Hepatocyte (in vitro differentiated cells): ENCODE measurements at regions not wholly inside any gene's neighbourhood (a gene's known extent, or its start where the extent isn't known, plus 50 kb on each side); places are given as distances from the start of the nearest gene placed in this dataset.

ENCODE experiments used
- CTCF ChIP-seq: fragments of 200-600 bp; sonication (generic); IDR thresholded peaks from 2 replicates; pipeline ENCODE4 v1.5.1; 2016; ENCODE audit warnings: antibody characterized with exemption, mild to moderate bottlenecking; ENCODE audit not compliant: poor library complexity
- EZH2 ChIP-seq: fragments of 200-600 bp; sonication (generic); IDR thresholded peaks from 2 replicates; pipeline ENCODE4 v1.6.1; 2016; ENCODE audit warnings: antibody characterized with exemption, mild to moderate bottlenecking, borderline replicate concordance

- TF ChIP-seq EZH2 (no peak), CTCF (no peak)
These were observed 259.7 kb downstream of the CDH19 start for GRCh38 chr18:66344227-66344626.
